ENCODE measurements at regions not wholly inside any gene's neighbourhood (a gene's known extent, or its start where the extent isn't known, plus 50 kb on each side); places are given as distances from the start of the nearest gene placed in this dataset.

GRCh38 chr2:20528713-20529112 is 81.8 kb downstream of the RHOB start:
- H3K27ac ChIP-seq (ENCODE audit: low read length): no peak overlapping the region
- H3K4me2 ChIP-seq (ENCODE audit: low read length): no peak overlapping the region
- CTCF ChIA-PET: no interaction called here
- no peaks in the 10 kb centered on the region for H3F3A ChIP-seq (ENCODE audit: low read length, unreplicated experiment)
- BruUV-seq (replicated peaks): no TSS peak
- H3K9me2 ChIP-seq (replicated peaks; ENCODE audit: low read length): no peaks in the 10 kb centered on the region
- H3K9ac ChIP-seq (ENCODE audit: low read length): no peak overlapping the region
- no peak overlapping the region for H2AFZ ChIP-seq (ENCODE audit: low read length)
- intact Hi-C loops (cut with micrococcal nuclease): no loop called here
- H3K27me3 ChIP-seq (ENCODE audit: low read length): no peaks in the 10 kb centered on the region
- H3K9me3 ChIP-seq (ENCODE audit: low read length): no peaks in the 10 kb centered on the region
- no peaks in the 10 kb centered on the region for H4K20me1 ChIP-seq (ENCODE audit: low read length)
- no peaks in the 10 kb centered on the region for H3K79me2 ChIP-seq (ENCODE audit: low read length)
- H3K4me1 ChIP-seq (ENCODE audit: insufficient read depth, low read length): peaks cover 13% of the 10 kb centered on the region
- TF ChIP-seq EZH2 (IDR thresholded peaks at IDR 0.05; ENCODE audit: low read length, unreplicated experiment): no peak
- TF ChIP-seq EZH2phosphoT487 (IDR thresholded peaks at IDR 0.05; ENCODE audit: borderline replicate concordance, low read length): no peak
- TF ChIP-seq CTCF (conservative IDR thresholded peaks at IDR 0.05; ENCODE audit: low read depth, low read length): no peak
- no peaks in the 10 kb centered on the region for H3K36me3 ChIP-seq (ENCODE audit: low read depth, low read length)
- H3K4me3 ChIP-seq (ENCODE audit: low read length): no peak overlapping the region
- ATAC-seq (no peak), DNase-seq (no peak)
- POLR2A ChIA-PET (ENCODE audit: unreplicated experiment): no interaction called here

- no peaks in the 10 kb centered on the region for H4K20me1 ChIP-seq (ENCODE audit: low read length)
- no peaks in the 10 kb centered on the region for H3K9me3 ChIP-seq (ENCODE audit: low read length)
- TF ChIP-seq CTCF (conservative IDR thresholded peaks at IDR 0.05; ENCODE audit: low read depth, low read length) (no peak), EZH2 (IDR thresholded peaks at IDR 0.05; ENCODE audit: low read length, unreplicated experiment) (no peak), EZH2phosphoT487 (IDR thresholded peaks at IDR 0.05; ENCODE audit: borderline replicate concordance, low read length) (no peak)
- no peak overlapping the region for H3K9ac ChIP-seq (ENCODE audit: low read length)
- no peaks in the 10 kb centered on the region for H3K27me3 ChIP-seq (ENCODE audit: low read length)
- BruUV-seq (replicated peaks): no TSS peak
- no peaks in the 10 kb centered on the region for H3F3A ChIP-seq (ENCODE audit: low read length, unreplicated experiment)
- no peak for DNase-seq
- intact Hi-C loops (cut with micrococcal nuclease): no loop called here
- no peak overlapping the region for H3K4me3 ChIP-seq (ENCODE audit: low read length)
- H3K27ac ChIP-seq (ENCODE audit: low read length): no peak overlapping the region
- H3K4me1 ChIP-seq (ENCODE audit: insufficient read depth, low read length): peaks cover 5% of the 10 kb centered on the region
- ChIA-PET CTCF (no interaction called here), POLR2A (ENCODE audit: unreplicated experiment) (interaction anchor here (0.6 kb wide), 1 partner anchor 25 kb away, joined by 5 read pairs; no protein-coding TSS in a partner anchor)
- H2AFZ ChIP-seq (ENCODE audit: low read length): no peak overlapping the region
- H3K79me2 ChIP-seq (ENCODE audit: low read length): no peaks in the 10 kb centered on the region
- no peaks in the 10 kb centered on the region for H3K36me3 ChIP-seq (ENCODE audit: low read depth, low read length)
- no peaks in the 10 kb centered on the region for H3K9me2 ChIP-seq (replicated peaks; ENCODE audit: low read length)
- H3K4me2 ChIP-seq (ENCODE audit: low read length): no peak overlapping the region
- ATAC-seq: no peak
These were observed 83.6 kb downstream of the RHOB start for GRCh38 chr2:20530520-20530919.

GRCh38 chr2:20531633-20532262 is 84.9 kb downstream of the RHOB start:
- TF ChIP-seq EZH2 (IDR thresholded peaks at IDR 0.05; ENCODE audit: low read length, unreplicated experiment) (no peak), CTCF (conservative IDR thresholded peaks at IDR 0.05; ENCODE audit: low read depth, low read length) (no peak), EZH2phosphoT487 (IDR thresholded peaks at IDR 0.05; ENCODE audit: borderline replicate concordance, low read length) (no peak)
- Histone ChIP-seq H3K4me3 (ENCODE audit: low read length) (no peak overlapping the region), H3K9ac (ENCODE audit: low read length) (no peak overlapping the region), H3K4me2 (ENCODE audit: low read length) (no peak overlapping the region), H3K4me1 (ENCODE audit: insufficient read depth, low read length) (no peaks in the 10 kb centered on the region), H3K9me2 (replicated peaks; ENCODE audit: low read length) (no peaks in the 10 kb centered on the region), H3K27me3 (ENCODE audit: low read length) (no peaks in the 10 kb centered on the region), H4K20me1 (ENCODE audit: low read length) (no peaks in the 10 kb centered on the region), H2AFZ (ENCODE audit: low read length) (no peak overlapping the region), H3F3A (ENCODE audit: low read length, unreplicated experiment) (no peaks in the 10 kb centered on the region), H3K36me3 (ENCODE audit: low read depth, low read length) (no peaks in the 10 kb centered on the region), H3K27ac (ENCODE audit: low read length) (no peak overlapping the region), H3K79me2 (ENCODE audit: low read length) (no peaks in the 10 kb centered on the region), H3K9me3 (ENCODE audit: low read length) (no peaks in the 10 kb centered on the region)
- ATAC-seq: no peak
- ChIA-PET CTCF (no interaction called here), POLR2A (ENCODE audit: unreplicated experiment) (no interaction called here)
- BruUV-seq (replicated peaks): no TSS peak
- no peak for DNase-seq
- intact Hi-C loops (cut with micrococcal nuclease): no loop called here

Measured in PC-3 (cell line).